SKM-1 treated with dmso at 0.1 percent for 144 hours (cell line): ENCODE measurements at regions not wholly inside any gene's neighbourhood (a gene's known extent, or its start where the extent isn't known, plus 50 kb on each side); places are given as distances from the start of the nearest gene placed in this dataset.
A peak's percentile ranks its signal among the peaks of the same experiment; 100 is the strongest.

ENCODE experiments used
- DNase-seq: peaks from one replicate; lab custom pipeline; 2025; ENCODE audit not compliant: unreplicated experiment; lab: John Stamatoyannopoulos, UW

- no peak for DNase-seq
Measured at GRCh38 chr13:109374609-109375200, 411.7 kb downstream of the IRS2 start.

- no peak for DNase-seq
Measured at GRCh38 chr13:109372666-109373065, 413.7 kb downstream of the IRS2 start.

- DNase-seq, result no peak
Measured at GRCh38 chr13:109371066-109371465, 415.3 kb downstream of the IRS2 start.

- no peak for DNase-seq
Measured at GRCh38 chr13:109370496-109370895, 415.9 kb downstream of the IRS2 start.

- DNase-seq, result no peak
Measured at GRCh38 chr13:109369353-109370052, 416.9 kb downstream of the IRS2 start.

GRCh38 chr13:109368230-109368629, 418.2 kb downstream of the IRS2 start:
- no peak for DNase-seq

GRCh38 chr13:109366525-109366924, 419.9 kb downstream of the IRS2 start:
- DNase-seq, result no peak

- no peak for DNase-seq
Measured at GRCh38 chr13:109363431-109363830, 423.0 kb downstream of the IRS2 start.

- no peak for DNase-seq
Measured at GRCh38 chr13:109362616-109363015, 423.8 kb downstream of the IRS2 start.

- peak; percentile 91 for DNase-seq
Measured at GRCh38 chr13:109361562-109362289, 424.7 kb downstream of the IRS2 start.

- no peak for DNase-seq
Measured at GRCh38 chr13:109357751-109358471, 428.5 kb downstream of the IRS2 start.

GRCh38 chr13:109355875-109356434, 430.4 kb downstream of the IRS2 start:
- no peak for DNase-seq

- no peak for DNase-seq
Measured at GRCh38 chr13:109355166-109355565, 431.2 kb downstream of the IRS2 start.

GRCh38 chr13:109351236-109351635, 435.1 kb downstream of the IRS2 start:
- no peak for DNase-seq

GRCh38 chr13:109348519-109349258, 437.7 kb downstream of the IRS2 start:
- no peak for DNase-seq

- DNase-seq, result no peak
Measured at GRCh38 chr13:109346060-109346459, 440.3 kb downstream of the IRS2 start.

- DNase-seq, result no peak
Measured at GRCh38 chr13:109345433-109345941, 440.9 kb downstream of the IRS2 start.

GRCh38 chr13:109344552-109345157, 441.7 kb downstream of the IRS2 start:
- DNase-seq, result no peak

GRCh38 chr13:109336730-109337129, 449.7 kb downstream of the IRS2 start:
- no peak for DNase-seq
